NT2/D1 (cell line): ENCODE measurements at regions not wholly inside any gene's neighbourhood (a gene's known extent, or its start where the extent isn't known, plus 50 kb on each side); places are given as distances from the start of the nearest gene placed in this dataset.
"Not testable (repeated sequence)": the region's sequence is repeated elsewhere in the genome, so short reads cannot be mapped to it uniquely, and the experiment has no call there.

Experiments
- DNase-seq: peaks from one replicate; pipeline ENCODE4 v3.0.0-alpha.2; 2011; ENCODE audit warnings: low read depth, low spot score
- H3K27me3 ChIP-seq: 2 replicates; pipeline ENCODE4 v1.6.0; 2011; ENCODE audit warnings: mild to moderate bottlenecking; ENCODE audit not compliant: insufficient read length, insufficient read depth
- H3K36me3 ChIP-seq: 2 replicates; pipeline ENCODE4 v1.6.1; 2011; ENCODE audit warnings: mild to moderate bottlenecking, low read length, mixed read lengths; ENCODE audit not compliant: insufficient read depth, insufficient read length
- H3K4me1 ChIP-seq: 2 replicates; pipeline ENCODE4 v1.5.1; 2011; ENCODE audit not compliant: insufficient read depth, insufficient read length
- H3K4me3 ChIP-seq: 2 replicates; pipeline ENCODE4 v1.5.1; 2011; ENCODE audit warnings: low read depth; ENCODE audit not compliant: insufficient read length
- H3K9ac ChIP-seq: 2 replicates; pipeline ENCODE4 v1.6.0; 2011; ENCODE audit warnings: low read depth; ENCODE audit not compliant: insufficient read length
- H3K9me3 ChIP-seq: 2 replicates; pipeline ENCODE4 v1.5.1; 2011; ENCODE audit warnings: mild to moderate bottlenecking, low read length; ENCODE audit not compliant: insufficient read depth
- SUZ12 ChIP-seq: IDR thresholded peaks from 2 replicates; pipeline ENCODE4 v1.6.1; 2011; ENCODE audit not compliant: insufficient read length, insufficient read depth; ENCODE audit errors: extremely low read depth
- YY1 ChIP-seq: IDR thresholded peaks from 2 replicates; pipeline ENCODE4 v1.6.1; 2011; ENCODE audit not compliant: insufficient read length, insufficient read depth
- ZNF274 ChIP-seq: IDR thresholded peaks from 2 replicates; pipeline ENCODE4 v1.6.1; 2011; ENCODE audit warnings: mild to moderate bottlenecking, low read depth, low read length

GRCh38 chr21:27326301-27326700 lies 359.4 kb upstream of the ADAMTS5 start:
- H3K4me1 ChIP-seq: no peaks in the 10 kb centered on the region
- H3K9ac ChIP-seq: no peak overlapping the region
- H3K27me3 ChIP-seq: no peaks in the 10 kb centered on the region
- no peak for TF ChIP-seq YY1
- TF ChIP-seq ZNF274: no peak
- TF ChIP-seq SUZ12: no peak
- no peak overlapping the region for H3K4me3 ChIP-seq
- H3K9me3 ChIP-seq: no peaks in the 10 kb centered on the region
- DNase-seq: no peak
- no peaks in the 10 kb centered on the region for H3K36me3 ChIP-seq

- Histone ChIP-seq H3K4me1 (no peaks in the 10 kb centered on the region), H3K27me3 (no peaks in the 10 kb centered on the region), H3K9me3 (no peaks in the 10 kb centered on the region), H3K4me3 (no peak overlapping the region), H3K36me3 (no peaks in the 10 kb centered on the region), H3K9ac (no peak overlapping the region)
- DNase-seq: no peak
- TF ChIP-seq YY1 (no peak), ZNF274 (no peak), SUZ12 (no peak)
Observed at GRCh38 chr21:27323331-27323730, 356.4 kb upstream of the ADAMTS5 start.

GRCh38 chr21:27321791-27322190 lies 354.9 kb upstream of the ADAMTS5 start:
- Histone ChIP-seq H3K4me1 (no peaks in the 10 kb centered on the region), H3K36me3 (no peaks in the 10 kb centered on the region), H3K27me3 (no peaks in the 10 kb centered on the region), H3K9me3 (no peaks in the 10 kb centered on the region), H3K9ac (no peak overlapping the region), H3K4me3 (no peak overlapping the region)
- DNase-seq: no peak
- TF ChIP-seq ZNF274 (no peak), SUZ12 (no peak)

- no peaks in the 10 kb centered on the region for H3K9me3 ChIP-seq
- H3K4me3 ChIP-seq: no peak overlapping the region
- no peaks in the 10 kb centered on the region for H3K27me3 ChIP-seq
- no peaks in the 10 kb centered on the region for H3K36me3 ChIP-seq
- DNase-seq: no peak
- no peaks in the 10 kb centered on the region for H3K4me1 ChIP-seq
- no peak overlapping the region for H3K9ac ChIP-seq
- no peak for TF ChIP-seq YY1
- no peak for TF ChIP-seq SUZ12
- TF ChIP-seq ZNF274: no peak
Observed at GRCh38 chr21:27320868-27321267, 354.0 kb upstream of the ADAMTS5 start.

- H3K4me1 ChIP-seq, H3K4me3 ChIP-seq, H3K9ac ChIP-seq, H3K36me3 ChIP-seq, H3K27me3 ChIP-seq, DNase-seq, H3K9me3 ChIP-seq: not testable (repeated sequence)
Observed at GRCh38 chr21:27317601-27318000, 350.7 kb upstream of the ADAMTS5 start.

- no peak overlapping the region for H3K4me3 ChIP-seq
- no peak for DNase-seq
- no peak overlapping the region for H3K9ac ChIP-seq
- peaks cover 3% of the 10 kb centered on the region; the same call in 1 of the 2 replicates for H3K9me3 ChIP-seq
- H3K36me3 ChIP-seq: no peaks in the 10 kb centered on the region
- no peak for TF ChIP-seq ZNF274
- TF ChIP-seq SUZ12: no peak
- no peak for TF ChIP-seq YY1
- no peaks in the 10 kb centered on the region for H3K4me1 ChIP-seq
- no peaks in the 10 kb centered on the region for H3K27me3 ChIP-seq
Observed at GRCh38 chr21:27315373-27315772, 348.5 kb upstream of the ADAMTS5 start.

- Histone ChIP-seq H3K9me3 (peaks cover 3% of the 10 kb centered on the region; the same call in 1 of the 2 replicates), H3K9ac (no peak overlapping the region), H3K36me3 (no peaks in the 10 kb centered on the region), H3K27me3 (no peaks in the 10 kb centered on the region), H3K4me1 (no peaks in the 10 kb centered on the region), H3K4me3 (no peak overlapping the region)
- TF ChIP-seq ZNF274: no peak
- TF ChIP-seq YY1: no peak
- no peak for TF ChIP-seq SUZ12
- no peak for DNase-seq
Observed at GRCh38 chr21:27314131-27314530, 347.2 kb upstream of the ADAMTS5 start.
